Stomach smooth muscle (tissue), 2 donors: ENCODE measurements at regions not wholly inside any gene's neighbourhood (a gene's known extent, or its start where the extent isn't known, plus 50 kb on each side); places are given as distances from the start of the nearest gene placed in this dataset.
"Not testable (repeated sequence)": the region's sequence is repeated elsewhere in the genome, so short reads cannot be mapped to it uniquely, and the experiment has no call there.

Source experiments
- H3K27ac ChIP-seq: one replicate; pipeline ENCODE4 v1.7.0; 2013; ENCODE audit warnings: mild to moderate bottlenecking, low read length, inconsistent platforms
- H3K27me3 ChIP-seq, 2 donors: one replicate each; pipeline ENCODE4 v1.7.0; 2013; ENCODE audit warnings: low read length in 2 of 2; ENCODE audit not compliant: insufficient read depth in 2 of 2, control insufficient read depth in 1 of 2
- H3K36me3 ChIP-seq, 2 donors: one replicate each; pipeline ENCODE4 v1.7.0; 2013; ENCODE audit warnings: low read length in 2 of 2; ENCODE audit not compliant: control insufficient read depth in 2 of 2, insufficient read depth in 2 of 2
- H3K4me1 ChIP-seq: one replicate; pipeline ENCODE4 v1.7.0; 2013; ENCODE audit warnings: low read length; ENCODE audit not compliant: control insufficient read depth, insufficient read depth
- H3K4me3 ChIP-seq, 2 donors: one replicate each; pipeline ENCODE4 v1.7.0; 2013; ENCODE audit warnings: low read length in 2 of 2
- H3K9ac ChIP-seq, 2 donors: one replicate each; pipeline ENCODE4 v1.7.0; 2013; ENCODE audit warnings: low read length in 2 of 2, mild to moderate bottlenecking in 1 of 2
- H3K9me3 ChIP-seq, 2 donors: one replicate each; pipeline ENCODE4 v1.7.0; 2013; ENCODE audit warnings: low read length in 2 of 2; ENCODE audit not compliant: control insufficient read depth in 2 of 2
- donor health status: healthy.
- donor health status: Pancreatic carcinoma.

- no peaks in the 10 kb centered on the region for H3K36me3 ChIP-seq
- H3K4me3 ChIP-seq = no peak overlapping the region
- no peaks in the 10 kb centered on the region for H3K4me1 ChIP-seq
- no peaks in the 10 kb centered on the region for H3K27me3 ChIP-seq
- H3K9me3 ChIP-seq = no peaks in the 10 kb centered on the region
- H3K27ac ChIP-seq = no peak overlapping the region
- H3K9ac ChIP-seq = no peak overlapping the region
Observed at GRCh38 chr7:29619111-29619510, 55.5 kb downstream of the PRR15 start.

DNA sequence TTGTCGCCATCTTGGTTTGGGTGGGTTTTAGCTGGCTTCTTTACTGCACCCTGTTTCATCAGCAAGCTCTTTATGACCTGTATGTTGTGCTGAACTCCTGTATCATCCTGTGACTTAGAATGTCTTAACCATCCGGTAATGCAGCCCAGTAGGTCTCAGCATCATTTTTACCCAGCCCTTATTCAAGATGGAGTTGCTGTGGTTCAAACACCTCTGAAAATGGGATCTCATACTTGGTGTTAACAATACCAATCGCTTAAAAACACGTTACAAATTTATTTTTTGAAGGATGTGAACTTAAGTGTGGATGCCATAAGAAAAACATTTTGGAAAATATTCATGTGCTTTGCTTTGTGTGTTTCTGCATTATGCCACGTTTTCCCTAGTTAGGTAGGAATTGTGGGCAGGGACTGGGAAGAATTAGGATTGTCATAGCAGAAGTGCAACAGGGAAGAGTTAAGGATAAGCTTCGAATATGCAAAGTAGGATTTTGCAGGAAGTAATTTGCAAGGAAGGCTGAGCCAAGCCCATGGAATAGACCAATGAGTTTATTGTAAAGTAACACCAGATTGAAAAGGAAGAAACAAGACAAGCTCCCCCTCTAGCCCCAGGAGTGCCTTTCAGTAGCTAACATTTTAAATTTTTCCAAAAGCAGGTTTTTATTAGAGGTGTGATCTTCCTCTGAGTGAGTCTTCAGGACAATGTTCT lies 56.4 kb downstream of the PRR15 start:
- no peaks in the 10 kb centered on the region for H3K4me1 ChIP-seq
- H3K4me3 ChIP-seq = no peak overlapping the region
- H3K36me3 ChIP-seq = no peaks in the 10 kb centered on the region
- no peak overlapping the region for H3K9ac ChIP-seq
- no peak overlapping the region for H3K27ac ChIP-seq
- peaks cover 0 to 2% of the 10 kb centered on the region in 2 donors for H3K9me3 ChIP-seq
- peaks cover 0 to 2% of the 10 kb centered on the region in 2 donors for H3K27me3 ChIP-seq

GRCh38 chr7:29620556-29620930 lies 56.9 kb downstream of the PRR15 start:
- Histone ChIP-seq H3K9me3 (peaks cover 0 to 2% of the 10 kb centered on the region in 2 donors), H3K9ac (no peak overlapping the region), H3K36me3 (no peaks in the 10 kb centered on the region), H3K27ac (no peak overlapping the region), H3K4me3 (no peak overlapping the region), H3K27me3 (peaks cover 0 to 2% of the 10 kb centered on the region in 2 donors), H3K4me1 (no peaks in the 10 kb centered on the region)

- no peaks in the 10 kb centered on the region for H3K36me3 ChIP-seq
- no peak overlapping the region for H3K4me3 ChIP-seq
- peaks cover 2% of the 10 kb centered on the region in 2 donors for H3K27me3 ChIP-seq
- no peak overlapping the region for H3K27ac ChIP-seq
- peaks cover 0 to 2% of the 10 kb centered on the region in 2 donors for H3K9me3 ChIP-seq
- no peaks in the 10 kb centered on the region for H3K4me1 ChIP-seq
- no peak overlapping the region for H3K9ac ChIP-seq
Observed at GRCh38 chr7:29622335-29623265, 59.0 kb downstream of the PRR15 start.

- H3K9ac ChIP-seq = no peak overlapping the region
- no peak overlapping the region for H3K27ac ChIP-seq
- H3K4me1 ChIP-seq = no peaks in the 10 kb centered on the region
- H3K4me3 ChIP-seq = no peak overlapping the region
- H3K27me3 ChIP-seq = peaks cover 2% of the 10 kb centered on the region in 2 donors
- no peaks in the 10 kb centered on the region for H3K36me3 ChIP-seq
- peaks cover 0 to 2% of the 10 kb centered on the region in 2 donors for H3K9me3 ChIP-seq
Observed at GRCh38 chr7:29623973-29624372, 60.3 kb downstream of the PRR15 start.

DNA sequence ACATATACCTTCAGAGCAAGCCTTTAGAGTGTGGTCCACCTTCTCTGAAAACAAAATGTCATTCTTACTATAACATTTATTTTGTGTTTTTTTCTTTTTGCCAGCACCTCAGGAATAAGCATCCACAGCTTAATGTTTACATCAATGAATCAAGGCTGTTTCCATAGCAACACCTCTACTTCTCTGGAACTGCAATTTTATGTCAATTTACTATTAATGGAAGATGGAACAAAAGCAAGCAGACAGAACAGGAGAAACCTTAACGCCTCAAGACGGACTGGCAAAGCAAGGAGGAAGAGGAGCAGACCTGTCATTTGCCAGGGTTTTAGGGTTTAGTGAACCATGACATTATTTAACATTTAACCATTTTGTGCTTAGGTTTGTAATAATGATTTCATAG lies 63.1 kb downstream of the PRR15 start:
- no peaks in the 10 kb centered on the region for H3K36me3 ChIP-seq
- H3K27me3 ChIP-seq = peaks cover 4 to 5% of the 10 kb centered on the region in 2 donors
- no peak overlapping the region for H3K4me3 ChIP-seq
- H3K9me3 ChIP-seq = peaks cover 0 to 2% of the 10 kb centered on the region in 2 donors
- no peak overlapping the region for H3K27ac ChIP-seq
- no peaks in the 10 kb centered on the region for H3K4me1 ChIP-seq
- no peak overlapping the region for H3K9ac ChIP-seq

- Histone ChIP-seq H3K27me3 (peaks cover 4 to 5% of the 10 kb centered on the region in 2 donors), H3K9me3 (peaks cover 0 to 2% of the 10 kb centered on the region in 2 donors), H3K36me3 (no peaks in the 10 kb centered on the region), H3K9ac (no peak overlapping the region), H3K4me3 (no peak overlapping the region), H3K4me1 (no peaks in the 10 kb centered on the region), H3K27ac (no peak overlapping the region)
Observed at GRCh38 chr7:29627631-29628030, 64.0 kb downstream of the PRR15 start.

- no peaks in the 10 kb centered on the region for H3K36me3 ChIP-seq
- H3K9ac ChIP-seq = no peak overlapping the region
- H3K9me3 ChIP-seq = no peaks in the 10 kb centered on the region
- peaks cover 2 to 5% of the 10 kb centered on the region in 2 donors for H3K27me3 ChIP-seq
- H3K4me3 ChIP-seq = no peak overlapping the region
- no peaks in the 10 kb centered on the region for H3K4me1 ChIP-seq
- H3K27ac ChIP-seq = no peak overlapping the region
Observed at GRCh38 chr7:29629507-29629906, 65.9 kb downstream of the PRR15 start.

DNA sequence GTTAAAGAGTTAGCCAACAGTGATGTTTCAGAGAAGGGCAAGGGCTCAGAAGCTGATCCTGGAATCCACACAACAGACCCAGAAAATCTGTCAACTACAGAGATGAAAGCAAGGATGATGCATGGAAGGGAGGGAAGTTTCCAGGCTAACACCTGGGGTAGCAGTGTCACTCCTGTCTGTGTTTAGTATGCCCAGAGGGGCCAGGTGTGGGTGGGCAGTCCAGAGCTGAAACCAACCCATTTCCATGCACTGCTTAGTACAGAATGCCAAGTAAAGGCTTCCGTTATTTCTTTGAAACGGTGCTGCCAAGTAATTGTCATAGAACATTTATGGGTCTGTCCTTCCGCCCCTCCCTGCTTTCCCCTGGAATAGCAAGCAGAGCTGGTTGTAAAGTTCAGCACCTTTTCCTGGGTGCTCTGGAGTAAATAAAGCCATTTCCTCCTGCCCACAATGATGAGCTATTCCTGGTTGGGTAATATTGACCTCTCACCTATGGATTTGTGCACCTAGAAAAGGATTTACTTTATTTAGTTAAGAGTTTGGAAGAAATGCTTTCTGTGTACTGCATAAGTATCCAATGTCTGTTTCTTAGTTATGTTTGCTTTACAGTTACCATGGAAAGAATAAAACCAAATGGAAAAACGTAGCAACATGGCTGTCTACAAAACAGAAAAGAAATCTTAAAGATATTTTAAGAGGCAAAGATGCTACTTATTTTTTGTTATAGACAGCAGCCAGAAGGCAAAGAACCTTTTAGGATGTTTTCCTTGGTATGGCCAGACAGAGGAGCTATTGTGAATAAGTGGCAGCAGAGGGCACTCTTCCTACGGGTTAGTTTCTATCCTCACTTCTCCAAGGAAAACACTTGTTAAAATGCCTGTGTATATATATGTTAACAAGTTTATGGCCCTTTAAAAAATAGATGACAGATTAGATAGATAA lies 71.7 kb downstream of the PRR15 start:
- H3K27me3 ChIP-seq, H3K9me3 ChIP-seq, H3K9ac ChIP-seq, H3K27ac ChIP-seq, H3K4me1 ChIP-seq, H3K4me3 ChIP-seq, H3K36me3 ChIP-seq: not testable (repeated sequence)

GRCh38 chr7:29636009-29636351 lies 72.3 kb downstream of the PRR15 start:
- Histone ChIP-seq H3K4me3 (no peak overlapping the region), H3K4me1 (no peaks in the 10 kb centered on the region), H3K27me3 (no peaks in the 10 kb centered on the region), H3K27ac (no peak overlapping the region), H3K9me3 (no peaks in the 10 kb centered on the region), H3K36me3 (no peaks in the 10 kb centered on the region), H3K9ac (no peak overlapping the region)
